Ovary (tissue), 7 donors: ENCODE measurements at regions not wholly inside any gene's neighbourhood (a gene's known extent, or its start where the extent isn't known, plus 50 kb on each side); places are given as distances from the start of the nearest gene placed in this dataset.

Source experiments
- DNase-seq, 5 donors: peaks; one replicate each; pipeline ENCODE4 v3.0.0-alpha.2; 2019 to 2020
- H3K27ac ChIP-seq, 2 donors: fragments of 200-600 bp; one replicate each; pipeline versions ENCODE4 v1.5.1 to v1.8.0; 2019 to 2022
- H3K27me3 ChIP-seq: fragments of 200-600 bp; one replicate; pipeline ENCODE4 v1.8.0; 2022
- H3K36me3 ChIP-seq: fragments of 200-600 bp; sonication (generic); one replicate; pipeline ENCODE4 v1.5.1; 2019
- H3K4me1 ChIP-seq: one replicate; pipeline ENCODE4 v1.8.1; 2013; ENCODE audit warnings: mild to moderate bottlenecking, moderate library complexity; ENCODE audit not compliant: insufficient read depth
- H3K4me3 ChIP-seq: fragments of 200-600 bp; sonication (generic); one replicate; pipeline ENCODE4 v1.5.1; 2017
- H3K9me3 ChIP-seq, 2 donors: fragments of 200-600 bp in 1 of 2; sonication (generic) in 1 of 2; one replicate each; pipeline versions ENCODE4 v1.5.1 to v1.8.1; 2013 to 2019; ENCODE audit warnings: mild to moderate bottlenecking in 1 of 2, moderate library complexity in 1 of 2
- EP300 ChIP-seq: sonication (generic); formaldehyde crosslinking; IDR thresholded peaks from one replicate; pipeline ENCODE4 v1.6.1; 2017; ENCODE audit warnings: antibody characterized with exemption
- POLR2A ChIP-seq: fragments of 450-650 bp; IDR thresholded peaks from one replicate; pipeline ENCODE4 v1.6.1; 2017; ENCODE audit warnings: antibody characterized with exemption, mild to moderate bottlenecking, moderate library complexity
- WGBS, 3 donors: extraction: QIAGEN DNeasy Blood & Tissue Kit in 1 of 3; methylation state at CpG; one replicate each; pipeline versions ENCODE4 v1.1.5 to v1.1.7; 2013 to 2017; 5-methylcytosine and 5-hydroxymethylcytosine counted together
- intact Hi-C, 4 donors: fragments of 100-400 bp; cut with DNase I; formaldehyde crosslinking; loops; one replicate each; pipeline versions ENCODE4 v1.11.0 to v1.15.1; 2022 to 2023
- TF ChIP-seq, protein P1 (sequence below), 3 donors: fragments of 450-650 bp in 2 of 3; fragments of 200-600 bp in 1 of 3; IDR thresholded peaks; one replicate each; pipeline versions ENCODE4 v1.5.1 to v1.8.0; 2016 to 2022; ENCODE audit warnings: antibody characterized with exemption in 3 of 3, mild to moderate bottlenecking in 1 of 3
- donor health status: DM: no; HTN: no; CAD: no; lungs with moderate emphysema.
- donor health status: DM: no; HTN: no; CAD: no.
- donor health status: Bipolar disorder and iron deficiency.
- donor health status: DM: no; HTN: no; CAD: no.
- donor health status: DM: yes; HTN: yes; CAD: no.

GRCh38 chr2:16140771-16141640, 200.7 kb downstream of the MYCN start:
- Histone ChIP-seq H3K27ac (no peak overlapping the region), H3K36me3 (no peaks in the 10 kb centered on the region), H3K27me3 (no peaks in the 10 kb centered on the region), H3K4me3 (no peak overlapping the region), H3K9me3 (no peaks in the 10 kb centered on the region), H3K4me1 (no peaks in the 10 kb centered on the region)
- no peak for DNase-seq
- WGBS, 3 donors = 89 to 91% (median 90%) methylated on average over 7 of the region's 7 CpGs
- TF ChIP-seq POLR2A = no peak
- TF ChIP-seq, protein P1, sequence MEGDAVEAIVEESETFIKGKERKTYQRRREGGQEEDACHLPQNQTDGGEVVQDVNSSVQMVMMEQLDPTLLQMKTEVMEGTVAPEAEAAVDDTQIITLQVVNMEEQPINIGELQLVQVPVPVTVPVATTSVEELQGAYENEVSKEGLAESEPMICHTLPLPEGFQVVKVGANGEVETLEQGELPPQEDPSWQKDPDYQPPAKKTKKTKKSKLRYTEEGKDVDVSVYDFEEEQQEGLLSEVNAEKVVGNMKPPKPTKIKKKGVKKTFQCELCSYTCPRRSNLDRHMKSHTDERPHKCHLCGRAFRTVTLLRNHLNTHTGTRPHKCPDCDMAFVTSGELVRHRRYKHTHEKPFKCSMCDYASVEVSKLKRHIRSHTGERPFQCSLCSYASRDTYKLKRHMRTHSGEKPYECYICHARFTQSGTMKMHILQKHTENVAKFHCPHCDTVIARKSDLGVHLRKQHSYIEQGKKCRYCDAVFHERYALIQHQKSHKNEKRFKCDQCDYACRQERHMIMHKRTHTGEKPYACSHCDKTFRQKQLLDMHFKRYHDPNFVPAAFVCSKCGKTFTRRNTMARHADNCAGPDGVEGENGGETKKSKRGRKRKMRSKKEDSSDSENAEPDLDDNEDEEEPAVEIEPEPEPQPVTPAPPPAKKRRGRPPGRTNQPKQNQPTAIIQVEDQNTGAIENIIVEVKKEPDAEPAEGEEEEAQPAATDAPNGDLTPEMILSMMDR (IDR thresholded peaks at IDR 0.05) = no peak
- no peak for TF ChIP-seq EP300
- intact Hi-C loops = no loop called here

DNA sequence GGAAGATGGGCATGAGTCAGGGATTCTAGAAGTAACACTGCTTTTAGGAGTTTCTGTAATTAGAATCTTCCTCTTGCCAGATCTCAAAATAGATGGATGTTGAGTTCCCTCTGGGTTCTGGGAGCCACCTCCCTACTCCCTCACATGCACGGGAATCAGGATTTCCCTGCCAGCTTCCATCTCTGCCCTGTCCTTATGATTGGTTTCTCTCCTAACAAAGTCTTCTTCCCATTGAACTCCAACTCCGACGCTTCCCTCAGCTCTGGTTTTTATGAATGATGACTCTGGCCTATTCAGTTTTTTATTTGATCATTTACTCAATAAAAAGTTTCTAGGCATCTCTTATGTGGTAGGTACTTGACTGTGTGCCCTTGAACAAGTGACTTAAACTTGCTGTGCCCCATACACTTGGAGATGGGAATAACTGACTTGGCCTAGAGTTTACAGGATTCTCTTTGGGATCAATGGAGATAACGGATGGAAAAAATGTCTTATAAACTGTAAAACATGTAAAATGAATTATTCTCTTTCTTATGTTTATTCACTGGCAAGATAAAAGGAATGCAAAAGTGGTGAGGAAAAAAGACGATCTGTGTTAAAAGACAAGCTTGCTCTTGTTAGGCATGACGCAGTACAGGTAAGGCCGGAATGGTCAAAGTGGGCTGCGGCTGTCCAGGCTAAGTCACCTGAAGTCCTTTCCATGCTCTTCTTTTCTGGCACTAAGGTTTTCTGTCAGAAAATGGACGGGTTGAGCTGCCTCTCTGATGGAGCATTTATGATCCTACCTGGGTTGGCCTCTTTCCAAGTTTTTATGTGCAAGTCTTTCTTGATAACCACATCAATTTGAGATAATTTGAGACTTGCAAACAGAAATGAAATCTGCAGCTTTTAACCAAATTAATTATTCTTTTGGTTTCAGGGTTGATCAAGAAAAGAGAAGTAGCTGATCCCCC, 199.6 kb downstream of the MYCN start:
- intact Hi-C loops = no loop called here
- Histone ChIP-seq H3K36me3 (no peaks in the 10 kb centered on the region), H3K27me3 (no peaks in the 10 kb centered on the region), H3K4me1 (no peaks in the 10 kb centered on the region), H3K4me3 (no peak overlapping the region), H3K9me3 (no peaks in the 10 kb centered on the region), H3K27ac (no peak overlapping the region)
- WGBS, 3 donors = 86 to 91% (median 89%) methylated on average over 9 of the region's 9 CpGs
- no peak for DNase-seq
- TF ChIP-seq, protein P1 (IDR thresholded peaks at IDR 0.05) = no peak
- no peak for TF ChIP-seq POLR2A
- no peak for TF ChIP-seq EP300

GRCh38 chr2:16138811-16139662, 198.7 kb downstream of the MYCN start:
- TF ChIP-seq, protein P1 (IDR thresholded peaks at IDR 0.05) = no peak
- TF ChIP-seq POLR2A = no peak
- TF ChIP-seq EP300 = no peak
- Histone ChIP-seq H3K27ac (no peak overlapping the region), H3K36me3 (no peaks in the 10 kb centered on the region), H3K4me1 (no peaks in the 10 kb centered on the region), H3K27me3 (no peaks in the 10 kb centered on the region), H3K4me3 (no peak overlapping the region), H3K9me3 (no peaks in the 10 kb centered on the region)
- WGBS, 3 donors = 75 to 81% (median 80%) methylated on average over 8 of the region's 8 CpGs
- intact Hi-C loops = no loop called here
- DNase-seq = no peak
